COR-L47 (cell line): ENCODE measurements at regions not wholly inside any gene's neighbourhood (a gene's known extent, or its start where the extent isn't known, plus 50 kb on each side); places are given as distances from the start of the nearest gene placed in this dataset.
"Not testable (repeated sequence)": the region's sequence is repeated elsewhere in the genome, so short reads cannot be mapped to it uniquely, and the experiment has no call there.

Source experiments
- DNase-seq: peaks from one replicate; lab custom pipeline; 2025; lab: John Stamatoyannopoulos, UW

- DNase-seq: no peak
These were observed 542.5 kb upstream of the PTGER4 start for GRCh38 chr5:40137223-40137622.

GRCh38 chr5:40134883-40135520 is 544.7 kb upstream of the PTGER4 start:
- no peak for DNase-seq

GRCh38 chr5:40124367-40124766 is 555.3 kb upstream of the PTGER4 start:
- DNase-seq: no peak

- DNase-seq: no peak
These were observed 558.5 kb upstream of the PTGER4 start for GRCh38 chr5:40121236-40121635.

GRCh38 chr5:40112875-40113274 is 566.8 kb upstream of the PTGER4 start:
- DNase-seq: no peak

GRCh38 chr5:40111036-40111435 is 568.7 kb upstream of the PTGER4 start:
- not testable (repeated sequence) for DNase-seq

GRCh38 chr5:40108764-40109390 is 570.8 kb upstream of the PTGER4 start:
- DNase-seq: not testable (repeated sequence)

GRCh38 chr5:40107786-40108185 is 571.9 kb upstream of the PTGER4 start:
- not testable (repeated sequence) for DNase-seq

GRCh38 chr5:40106847-40107246 is 572.9 kb upstream of the PTGER4 start:
- DNase-seq: no peak

- DNase-seq: no peak
These were observed 581.4 kb upstream of the PTGER4 start for GRCh38 chr5:40098313-40098712.

GRCh38 chr5:40093550-40093949 is 586.2 kb upstream of the PTGER4 start:
- DNase-seq: no peak

GRCh38 chr5:40089269-40089668 is 590.4 kb upstream of the PTGER4 start:
- no peak for DNase-seq

- no peak for DNase-seq
These were observed 595.1 kb upstream of the PTGER4 start for GRCh38 chr5:40084614-40085013.

GRCh38 chr5:40082313-40082712 is 597.4 kb upstream of the PTGER4 start:
- no peak for DNase-seq

GRCh38 chr5:40080191-40080590 is 599.5 kb upstream of the PTGER4 start:
- no peak for DNase-seq

- no peak for DNase-seq
These were observed 600.7 kb upstream of the PTGER4 start for GRCh38 chr5:40078898-40079575.

- DNase-seq: no peak
These were observed 604.9 kb upstream of the PTGER4 start for GRCh38 chr5:40074826-40075225.

- DNase-seq: no peak
These were observed 605.8 kb upstream of the PTGER4 start for GRCh38 chr5:40073927-40074326.

- no peak for DNase-seq
These were observed 607.8 kb upstream of the PTGER4 start for GRCh38 chr5:40071870-40072269.

GRCh38 chr5:40066616-40067015 is 613.1 kb upstream of the PTGER4 start:
- no peak for DNase-seq

GRCh38 chr5:40052808-40053207 is 626.9 kb upstream of the PTGER4 start:
- no peak for DNase-seq

GRCh38 chr5:40046792-40047191 is 622.0 kb upstream of the DAB2 start:
- no peak for DNase-seq

- DNase-seq: no peak
These were observed 620.6 kb upstream of the DAB2 start for GRCh38 chr5:40045429-40045828.
